ENCODE measurements at regions not wholly inside any gene's neighbourhood (a gene's known extent, or its start where the extent isn't known, plus 50 kb on each side); places are given as distances from the start of the nearest gene placed in this dataset.
"Not testable (repeated sequence)": the region's sequence is repeated elsewhere in the genome, so short reads cannot be mapped to it uniquely, and the experiment has no call there.

DNA sequence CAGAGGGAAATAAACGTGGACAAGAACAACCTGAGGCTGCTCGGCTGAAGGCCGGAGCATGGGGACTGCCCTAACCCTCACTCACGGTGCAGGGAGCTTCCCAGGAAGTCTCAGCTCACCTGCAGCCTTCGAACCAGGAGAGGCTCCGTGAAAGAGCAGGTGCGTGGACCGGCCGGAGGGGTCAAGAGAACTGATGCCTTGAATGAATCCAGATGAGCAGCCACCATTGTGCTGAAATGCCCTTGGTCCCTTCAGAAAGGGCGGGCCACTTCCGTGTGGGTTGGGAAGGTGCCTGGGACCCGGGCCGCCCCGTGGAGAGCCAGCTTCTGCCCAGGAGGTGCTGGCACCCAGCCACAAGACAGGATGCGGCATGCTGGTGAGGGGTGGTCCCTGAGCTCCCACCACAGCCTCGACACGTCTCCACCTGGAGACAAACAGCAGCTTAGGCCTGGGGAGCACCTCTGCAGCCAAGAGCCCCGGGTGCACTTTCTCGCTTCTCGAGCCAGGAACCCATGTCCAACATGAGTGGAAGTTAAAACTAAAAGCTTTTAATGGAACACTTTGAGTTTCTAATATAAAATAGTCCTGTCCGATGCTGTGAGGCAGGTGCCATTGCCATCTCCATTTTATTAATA, 83.5 kb downstream of the TTLL2 start:
- no peak for DNase-seq

- DNase-seq: no peak
Observed at GRCh38 chr6:167409079-167409478, 84.2 kb downstream of the TTLL2 start.

- DNase-seq: no peak
Observed at GRCh38 chr6:167409694-167410093, 84.8 kb downstream of the TTLL2 start.

DNA sequence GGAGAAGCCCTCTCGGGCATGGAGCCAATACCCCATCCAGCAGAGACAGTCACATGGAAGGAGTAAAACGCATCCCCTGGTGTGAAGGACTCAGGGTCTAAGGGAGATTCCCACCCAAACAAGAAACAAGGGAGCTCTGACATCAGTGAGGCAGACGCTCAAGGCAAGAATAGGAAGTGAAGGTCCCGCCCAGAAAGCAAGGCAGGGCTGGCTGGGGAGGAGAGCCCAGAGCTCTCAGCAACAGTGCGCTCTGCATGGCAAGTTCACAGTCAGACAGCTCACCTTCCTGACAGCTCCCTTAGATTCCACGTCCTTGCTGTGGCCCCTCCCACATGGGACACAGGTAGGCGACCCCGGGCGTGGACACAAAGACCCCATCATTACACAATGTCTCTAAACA, 85.6 kb downstream of the TTLL2 start:
- DNase-seq: no peak

DNA sequence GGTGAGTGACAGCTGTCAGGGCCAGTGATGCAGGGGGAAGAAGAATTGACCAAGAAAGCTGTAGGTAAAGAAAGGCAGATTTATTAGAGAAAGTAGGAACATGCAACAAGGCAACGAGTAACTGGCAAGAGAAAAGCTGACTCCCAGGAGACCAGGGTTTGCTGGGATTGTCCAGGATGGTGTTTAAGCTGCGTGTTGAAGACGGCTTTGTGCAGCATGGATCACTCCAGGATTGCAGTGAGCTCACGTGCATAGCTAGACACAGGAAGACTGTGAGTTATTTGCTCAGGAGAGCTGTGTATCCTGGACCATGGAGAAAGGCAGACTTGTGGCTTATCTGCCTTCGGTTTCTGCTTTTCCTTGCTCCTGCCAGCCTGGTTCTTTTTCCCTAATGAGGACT, 87.6 kb downstream of the TTLL2 start:
- no peak for DNase-seq

- no peak for DNase-seq
Observed at GRCh38 chr6:167415441-167415961, 90.6 kb downstream of the TTLL2 start.

GRCh38 chr6:167416676-167417430, 92.0 kb downstream of the TTLL2 start:
- no peak for DNase-seq

GRCh38 chr6:167420177-167420576, 95.3 kb downstream of the TTLL2 start:
- DNase-seq: no peak

GRCh38 chr6:167420858-167421766, 96.2 kb downstream of the TTLL2 start:
- DNase-seq: peak; percentile 50

DNA sequence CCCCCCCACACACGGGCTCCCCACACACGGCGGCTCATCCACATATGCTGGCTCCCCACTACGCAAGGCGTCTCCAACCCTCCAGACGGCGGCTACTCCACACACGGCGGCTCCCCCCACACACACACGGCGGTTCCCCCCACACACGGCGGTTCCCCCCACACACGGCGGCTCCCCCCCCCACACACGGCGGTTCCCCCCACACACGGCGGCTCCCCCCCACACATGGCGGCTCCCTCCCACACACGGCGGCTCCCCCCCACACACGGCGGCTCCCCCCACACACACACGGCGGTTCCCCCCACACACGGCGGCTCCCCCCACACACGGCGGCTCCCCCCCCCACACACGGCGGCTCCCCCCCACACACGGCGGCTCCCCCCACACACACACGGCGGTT, 97.1 kb downstream of the TTLL2 start:
- not testable (repeated sequence) for DNase-seq

DNA sequence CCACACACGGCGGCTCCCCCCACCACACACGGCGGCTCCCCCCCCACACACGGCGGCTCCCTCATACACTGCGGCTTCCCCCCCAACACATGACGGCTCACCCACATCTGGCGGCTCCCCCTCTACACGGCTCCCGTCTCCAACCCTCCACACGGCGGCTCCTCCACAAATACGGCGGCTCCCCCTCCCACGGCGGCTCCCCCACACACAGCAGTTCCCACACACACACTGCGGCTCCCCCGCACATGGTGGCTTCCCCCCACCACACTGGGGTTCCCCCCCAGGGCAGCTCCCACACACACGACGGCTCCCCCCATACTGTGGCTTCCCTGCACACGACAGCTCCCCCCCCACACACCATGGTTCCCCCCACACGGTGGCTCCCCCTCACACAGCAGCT, 98.0 kb downstream of the TTLL2 start:
- DNase-seq: peak; percentile 6

GRCh38 chr6:167424060-167424673, 99.3 kb downstream of the TTLL2 start:
- peak; percentile 2 for DNase-seq

DNA sequence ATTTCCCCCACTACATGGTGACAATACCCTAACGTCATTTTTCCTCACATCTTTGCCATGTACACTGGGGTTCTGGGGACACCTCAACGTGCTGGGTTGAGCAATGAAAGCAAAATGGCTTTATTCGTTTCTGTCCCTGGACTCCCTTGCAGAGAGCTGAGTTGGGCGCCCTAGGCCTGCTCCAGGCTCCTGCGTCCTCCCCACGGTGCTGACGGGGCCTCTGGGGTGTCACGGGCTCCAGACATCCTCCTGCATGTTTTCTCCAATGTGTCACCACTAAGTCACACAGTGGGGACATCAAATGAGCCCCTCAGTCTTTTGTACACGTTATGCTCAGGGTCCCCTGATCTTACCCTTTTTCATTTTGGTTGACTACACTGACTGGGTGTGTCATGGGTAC, 99.8 kb downstream of the TTLL2 start:
- DNase-seq: no peak

- DNase-seq: no peak
Observed at GRCh38 chr6:167426084-167426483, 101.2 kb downstream of the TTLL2 start.

DNA sequence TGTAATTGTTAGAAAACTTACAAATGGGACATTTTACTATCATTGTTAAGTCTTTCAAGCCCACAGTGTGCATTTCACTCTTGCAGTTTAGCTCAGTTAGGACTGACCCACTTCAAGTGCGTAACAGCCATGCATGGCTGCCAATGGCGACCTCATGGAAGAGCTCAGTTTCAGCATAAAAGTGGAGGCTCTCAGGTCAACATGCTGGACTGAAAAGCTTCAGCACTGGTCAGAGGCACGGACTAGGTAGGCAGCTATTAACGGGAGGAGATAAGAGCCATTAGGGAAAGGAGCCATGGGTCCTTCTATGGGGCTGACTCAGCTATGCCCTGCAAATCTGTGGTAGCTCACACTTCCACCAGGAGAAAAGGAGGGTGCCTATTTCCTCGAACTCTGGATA, 101.8 kb downstream of the TTLL2 start:
- no peak for DNase-seq

GRCh38 chr6:167428664-167429333, 103.9 kb downstream of the TTLL2 start:
- no peak for DNase-seq

DNA sequence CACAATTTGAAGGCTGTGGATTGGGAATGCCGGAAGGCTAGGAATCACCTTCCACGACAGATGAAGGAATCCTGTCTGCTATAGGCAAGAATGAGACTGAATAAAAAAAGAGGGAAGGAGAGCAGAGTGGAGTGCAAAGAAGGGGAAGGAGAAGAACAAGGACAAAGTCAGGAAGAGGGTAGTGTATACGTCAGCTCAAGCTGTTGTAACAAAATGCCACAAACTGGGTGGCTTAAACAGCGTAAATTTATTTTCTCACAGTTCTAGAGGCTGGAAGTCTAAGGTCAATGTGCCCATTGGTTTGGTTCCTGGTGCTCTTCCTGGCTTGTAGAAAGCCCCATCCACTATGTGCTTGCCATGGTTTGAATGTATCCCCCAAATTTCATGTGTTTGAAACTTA, 104.5 kb downstream of the TTLL2 start:
- DNase-seq: no peak

DNA sequence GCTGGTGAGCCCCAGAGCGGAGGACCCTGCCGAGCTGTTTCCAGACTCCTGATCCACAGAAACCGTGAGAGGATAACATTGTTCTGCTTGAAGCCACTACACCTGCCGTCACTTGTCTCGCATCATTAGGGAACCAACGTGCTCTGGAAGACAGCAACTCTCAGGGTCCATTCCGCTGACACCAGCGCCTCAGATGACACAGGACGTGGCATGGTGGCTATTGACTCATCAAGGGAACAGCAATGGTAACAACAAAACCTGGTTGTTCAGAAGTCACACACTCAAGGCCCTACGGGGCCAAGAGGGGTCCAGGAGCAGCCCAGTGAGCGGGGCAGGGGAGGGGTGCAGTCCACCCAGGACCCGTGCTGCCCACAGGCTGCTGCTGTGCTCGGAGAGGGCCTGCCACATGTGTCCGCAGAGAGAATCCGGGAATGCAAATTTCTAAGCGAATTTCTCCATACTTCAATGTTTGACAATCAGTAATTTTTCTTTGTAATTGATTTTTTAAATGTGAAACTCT, 110.4 kb downstream of the TTLL2 start:
- DNase-seq: no peak

DNA sequence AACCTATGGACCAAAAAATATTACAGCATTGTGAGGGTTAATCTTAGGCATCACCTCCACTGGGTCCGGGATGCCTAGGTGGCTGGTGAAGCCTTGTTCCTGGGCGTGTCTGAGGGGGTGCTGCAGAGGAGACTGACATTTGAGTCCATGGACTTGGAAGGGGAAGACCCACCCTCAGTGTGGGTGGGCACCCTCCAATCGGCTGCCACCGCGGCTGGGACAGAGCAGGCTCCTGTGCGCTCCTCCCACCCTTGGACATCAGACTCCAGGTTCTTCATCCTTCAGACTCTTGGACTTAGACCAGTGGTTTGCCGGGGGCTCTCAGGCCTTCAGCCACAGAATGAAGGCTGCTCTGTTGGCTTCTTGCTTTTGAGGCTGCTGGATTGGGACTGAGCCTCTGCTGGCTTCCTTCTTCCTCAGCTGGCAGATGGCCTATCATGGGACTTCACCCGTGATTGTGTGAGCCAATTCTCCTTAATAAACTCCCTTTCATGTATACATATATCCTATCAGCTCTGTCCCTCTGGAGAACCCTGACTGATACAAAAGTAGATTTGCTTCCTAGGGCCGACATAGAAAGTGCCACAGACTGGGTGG, 113.1 kb downstream of the TTLL2 start:
- DNase-seq: no peak

- DNase-seq: no peak
Observed at GRCh38 chr6:167441715-167442206, 116.9 kb downstream of the TTLL2 start.

GRCh38 chr6:167442245-167442644, 117.4 kb downstream of the TTLL2 start:
- no peak for DNase-seq

All from NCI-H69 (cell line).